IMR-90 (cell line): ENCODE measurements at regions not wholly inside any gene's neighbourhood (a gene's known extent, or its start where the extent isn't known, plus 50 kb on each side); places are given as distances from the start of the nearest gene placed in this dataset.

ENCODE experiments used
- ATAC-seq: fragments of 200-7000 bp; cut with Tn5 transposase; 2 replicates; pipeline ENCODE4 v1.9.1; 2020; ENCODE audit warnings: low read depth, mild to moderate bottlenecking, moderate library complexity
- BruUV-seq: library from RNA; stranded (reverse); fragments of 400-500 nt; replicated peaks from 2 replicates; lab custom pipeline; 2021; lab: Mats Ljungman, UMichigan
- CTCF ChIA-PET: fragments of 300-600 bp; formaldehyde crosslinking; extraction: SDS; loops from one replicate; lab custom pipeline; 2021; ENCODE audit warnings: antibody characterized with exemption; lab: Yijun Ruan, JAX
- POLR2A ChIA-PET: fragments of 300-600 bp; sonication (Branson Sonifier 250); formaldehyde crosslinking; loops from one replicate; lab custom pipeline; 2022; ENCODE audit warnings: antibody characterized with exemption; ENCODE audit not compliant: unreplicated experiment; lab: Charles Lee
- DNase-seq: peaks from one replicate; pipeline ENCODE4 v3.0.0; 2013
- H2AFZ ChIP-seq: replicated peaks from 2 replicates; pipeline ENCODE3; 2013; ENCODE audit warnings: low read length, mild to moderate bottlenecking; ENCODE audit not compliant: poor library complexity
- H2AK5ac ChIP-seq: 2 replicates; pipeline ENCODE4 v1.6.1; 2013; ENCODE audit warnings: low read depth, low read length, inconsistent platforms
- H2AK9ac ChIP-seq: replicated peaks from 2 replicates; pipeline ENCODE3; 2013; ENCODE audit warnings: mild to moderate bottlenecking, low read depth, low read length, moderate library complexity; ENCODE audit not compliant: poor library complexity
- H2BK120ac ChIP-seq: 2 replicates; pipeline ENCODE4 v1.6.1; 2013; ENCODE audit warnings: low read depth, low read length, inconsistent platforms
- H2BK15ac ChIP-seq: 3 replicates; pipeline ENCODE4 v1.6.1; 2013; ENCODE audit warnings: low read depth, low read length, inconsistent platforms
- H2BK20ac ChIP-seq: 2 replicates; pipeline ENCODE4 v1.6.1; 2013; ENCODE audit warnings: low read depth, mild to moderate bottlenecking, inconsistent platforms, low read length, moderate library complexity
- H2BK5ac ChIP-seq: 2 replicates; pipeline ENCODE4 v1.6.1; 2013; ENCODE audit warnings: mild to moderate bottlenecking, low read depth, low read length, inconsistent platforms; ENCODE audit not compliant: poor library complexity, severe bottlenecking
- H3K14ac ChIP-seq: replicated peaks from 2 replicates; pipeline ENCODE4 v1.6.1; 2013; ENCODE audit warnings: low read depth, low read length, inconsistent platforms
- H3K18ac ChIP-seq: 2 replicates; pipeline ENCODE4 v1.6.1; 2013; ENCODE audit warnings: low read depth, low read length, control low read depth
- H3K23ac ChIP-seq: 2 replicates; pipeline ENCODE4 v1.6.1; 2013; ENCODE audit warnings: low read depth, low read length, inconsistent platforms
- H3K27ac ChIP-seq: 2 replicates; pipeline ENCODE4 v1.5.1; 2013; ENCODE audit warnings: mild to moderate bottlenecking, control low read depth, low read length; ENCODE audit not compliant: insufficient read depth
- H3K27me3 ChIP-seq: 2 replicates; pipeline ENCODE4 v1.6.1; 2013; ENCODE audit warnings: low read length; ENCODE audit not compliant: control insufficient read depth, insufficient read depth
- H3K36me3 ChIP-seq: 2 replicates; pipeline ENCODE4 v1.6.1; 2013; ENCODE audit warnings: low read length, mixed read lengths; ENCODE audit not compliant: control insufficient read depth, insufficient read depth
- H3K4ac ChIP-seq: 2 replicates; pipeline ENCODE4 v1.6.1; 2013; ENCODE audit warnings: low read depth, low read length, inconsistent platforms
- H3K4me1 ChIP-seq: 2 replicates; pipeline ENCODE4 v1.6.1; 2013; ENCODE audit warnings: low read length, mixed read lengths; ENCODE audit not compliant: control insufficient read depth, insufficient read depth
- H3K4me2 ChIP-seq: 2 replicates; pipeline ENCODE4 v1.6.1; 2013; ENCODE audit warnings: low read depth, mild to moderate bottlenecking, control low read depth, low read length, moderate library complexity
- H3K4me3 ChIP-seq: 2 replicates; pipeline ENCODE4 v1.5.1; 2013; ENCODE audit warnings: low read depth, mild to moderate bottlenecking, control low read depth, low read length, moderate library complexity; ENCODE audit not compliant: insufficient read depth
- H3K56ac ChIP-seq: 2 replicates; pipeline ENCODE4 v1.6.1; 2013; ENCODE audit warnings: low read length, inconsistent platforms; ENCODE audit not compliant: insufficient read depth; ENCODE audit errors: extremely low read depth
- H3K79me1 ChIP-seq, 2 experiments: 2 replicates each; pipeline ENCODE4 v1.6.1; 2013; ENCODE audit warnings: low read length in 2 of 2, inconsistent platforms in 1 of 2, low read depth in 1 of 2
- H3K9ac ChIP-seq: 2 replicates; pipeline ENCODE4 v1.6.1; 2013; ENCODE audit warnings: low read depth, low read length, control low read depth
- H3K9me1 ChIP-seq: 2 replicates; pipeline ENCODE4 v1.6.1; 2013; ENCODE audit warnings: low read length, inconsistent platforms; ENCODE audit not compliant: insufficient read depth
- H3K9me3 ChIP-seq: 2 replicates; pipeline ENCODE4 v1.6.1; 2013; ENCODE audit warnings: low read length; ENCODE audit not compliant: control insufficient read depth, insufficient read depth
- H4K20me1 ChIP-seq: 2 replicates; pipeline ENCODE4 v1.6.1; 2013; ENCODE audit warnings: low read length, inconsistent platforms; ENCODE audit not compliant: insufficient read depth
- H4K5ac ChIP-seq: 2 replicates; pipeline ENCODE4 v1.6.1; 2013; ENCODE audit warnings: mild to moderate bottlenecking, low read depth, low read length, control low read depth
- H4K8ac ChIP-seq, 2 experiments: 2 replicates each; pipeline ENCODE4 v1.6.1; 2013; ENCODE audit warnings: low read depth in 2 of 2, low read length in 2 of 2, control low read depth in 1 of 2, inconsistent platforms in 1 of 2
- H4K91ac ChIP-seq: 2 replicates; pipeline ENCODE4 v1.6.1; 2013; ENCODE audit warnings: low read depth, low read length, inconsistent platforms; ENCODE audit not compliant: insufficient read depth
- CEBPB ChIP-seq: IDR thresholded peaks from 2 replicates; pipeline ENCODE4 v1.6.1; 2012; ENCODE audit warnings: low read depth, low read length, improper control_type of control experiment
- CHD1 ChIP-seq: IDR thresholded peaks from 2 replicates; pipeline ENCODE4 v1.6.1; 2012; ENCODE audit warnings: low read depth, low read length, improper control_type of control experiment
- CTCF ChIP-seq: conservative IDR thresholded peaks from 2 replicates; pipeline ENCODE4 v1.5.1; 2012; ENCODE audit warnings: mild to moderate bottlenecking, low read depth, low read length, improper control_type of control experiment
- ELK1 ChIP-seq: fragments of 150-350 bp; IDR thresholded peaks from 2 replicates; pipeline ENCODE4 v1.6.1; 2016; ENCODE audit warnings: low read depth, mild to moderate bottlenecking, low read length, moderate library complexity, borderline replicate concordance
- FOS ChIP-seq: fragments of 150-350 bp; IDR thresholded peaks from 2 replicates; pipeline ENCODE4 v1.6.1; 2016; ENCODE audit warnings: low read depth, low read length
- MAFK ChIP-seq: IDR thresholded peaks from 2 replicates; pipeline ENCODE4 v1.6.1; 2012; ENCODE audit warnings: low read depth, low read length, improper control_type of control experiment
- MAZ ChIP-seq: IDR thresholded peaks from 2 replicates; pipeline ENCODE4 v1.6.1; 2012; ENCODE audit warnings: low read depth, mild to moderate bottlenecking, low read length, improper control_type of control experiment, moderate library complexity, borderline replicate concordance
- NFE2L2 ChIP-seq: fragments of 150-350 bp; IDR thresholded peaks from 2 replicates; pipeline ENCODE4 v1.6.1; 2016; ENCODE audit warnings: low read depth, mild to moderate bottlenecking, low read length
- RAD21 ChIP-seq: IDR thresholded peaks from 2 replicates; pipeline ENCODE4 v1.6.1; 2012; ENCODE audit warnings: low read length, improper control_type of control experiment
- RCOR1 ChIP-seq: IDR thresholded peaks from 2 replicates; pipeline ENCODE4 v1.6.1; 2012; ENCODE audit warnings: mild to moderate bottlenecking, low read length, improper control_type of control experiment; ENCODE audit not compliant: insufficient replicate concordance
- RFX5 ChIP-seq: IDR thresholded peaks from 2 replicates; pipeline ENCODE4 v1.8.0; 2012; ENCODE audit warnings: low read depth, mild to moderate bottlenecking, low read length, moderate library complexity
- SMC3 ChIP-seq: fragments of 150-350 bp; IDR thresholded peaks from 2 replicates; pipeline ENCODE4 v1.6.1; 2016; ENCODE audit warnings: low read depth, mild to moderate bottlenecking, antibody characterized with exemption, low read length, moderate library complexity
- USF2 ChIP-seq: fragments of 150-350 bp; IDR thresholded peaks from 2 replicates; pipeline ENCODE4 v1.6.1; 2017; ENCODE audit warnings: mild to moderate bottlenecking, antibody characterized with exemption, low read length, low read depth
- WGBS, 2 experiments: methylation state at CpG; one replicate each; pipeline versions ENCODE4 v1.1.5 to v1.1.7; 2013; ENCODE audit warnings: missing lambda C conversion rate in 2 of 2; ENCODE audit not compliant: insufficient read length in 1 of 2; ENCODE audit errors: extremely low coverage in 2 of 2; 5-methylcytosine and 5-hydroxymethylcytosine counted together
- dilution Hi-C: fragments of 300-500 bp; cut with HindIII; formaldehyde crosslinking; loops from one replicate; pipeline ENCODE4 v1.14.3; 2018; ENCODE audit warnings: low sequenced_read_pairs; ENCODE audit not compliant: unreplicated experiment
- in situ Hi-C: fragments of 300-500 bp; cut with MboI; formaldehyde crosslinking; loops from 3 replicates; pipeline ENCODE4 v1.14.3; 2019; ENCODE audit warnings: low sequenced_read_pairs, inconsistent platforms, mixed read lengths
- intact Hi-C: fragments of 100-400 bp; cut with micrococcal nuclease; formaldehyde crosslinking; loops from 2 replicates; pipeline ENCODE4 v1.10.0; 2022

GRCh38 chr9:16262477-16263261 lies 607.8 kb downstream of the BNC2 start:
- peak overlapping the region; percentile 29; the same call in 1 of the 2 replicates for H2AK5ac ChIP-seq
- H3K4ac ChIP-seq: 0 out of 2 replicates have a peak overlapping the region, but pooled peaks have one; percentile 5
- no peaks in the 10 kb centered on the region for H4K20me1 ChIP-seq
- no peak overlapping the region for H3K4me3 ChIP-seq
- H2BK120ac ChIP-seq: no peak overlapping the region
- no peak overlapping the region for H2BK15ac ChIP-seq
- no peaks in the 10 kb centered on the region for H3K9me3 ChIP-seq
- H4K91ac ChIP-seq: no peak overlapping the region
- ChIA-PET CTCF (interaction anchor here (1.2 kb wide), 1 partner anchor 64 kb away, joined by 3 read pairs; no protein-coding TSS in a partner anchor), POLR2A (no interaction called here)
- intact Hi-C loops: no loop called here
- no peak overlapping the region for H4K8ac ChIP-seq
- no peak overlapping the region for H3K14ac ChIP-seq
- no TSS peak for BruUV-seq
- 0 out of 2 replicates have a peak overlapping the region, but pooled peaks have one; percentile 44 for H3K4me2 ChIP-seq
- peaks cover 10% of the 10 kb centered on the region; the same call in 1 of the 2 replicates for H3K27me3 ChIP-seq
- H3K27ac ChIP-seq: no peak overlapping the region
- dilution Hi-C loops: no loop called here
- H3K4me1 ChIP-seq: peaks cover 9% of the 10 kb centered on the region
- DNase-seq (peak; percentile 66), ATAC-seq (no peak)
- no peak overlapping the region for H2BK5ac ChIP-seq
- H3K9ac ChIP-seq: no peak overlapping the region
- in situ Hi-C loops: no loop called here
- no peak overlapping the region for H3K56ac ChIP-seq
- no peak overlapping the region for H3K18ac ChIP-seq
- no peak overlapping the region for H2BK20ac ChIP-seq
- no peak overlapping the region for H3K23ac ChIP-seq
- no peaks in the 10 kb centered on the region for H3K79me1 ChIP-seq
- WGBS, 2 experiments: 83% methylated on average over 1 of the region's 14 CpGs; no CpG with 5 or more reads in 1 of the 2 experiments
- H4K5ac ChIP-seq: no peak overlapping the region
- no peak overlapping the region for H2AK9ac ChIP-seq
- H3K9me1 ChIP-seq: no peaks in the 10 kb centered on the region
- no peaks in the 10 kb centered on the region for H3K36me3 ChIP-seq
- no peak overlapping the region for H2AFZ ChIP-seq
- TF ChIP-seq MAFK: peak; percentile 13; the same call in 1 of the 2 replicates
- no peak for TF ChIP-seq SMC3
- peak; percentile 66; the same call in 1 of the 2 replicates for TF ChIP-seq NFE2L2
- TF ChIP-seq MAZ: 0 out of 2 replicates have a peak, but pooled peaks have one; percentile 40
- peak; percentile 74; the same call in 1 of the 2 replicates for TF ChIP-seq FOS
- TF ChIP-seq ELK1: no peak
- no peak for TF ChIP-seq USF2
- 0 out of 2 replicates have a peak, but pooled peaks have one; percentile 4 for TF ChIP-seq RAD21
- TF ChIP-seq CHD1: no peak
- no peak for TF ChIP-seq CTCF
- TF ChIP-seq RFX5: no peak
- TF ChIP-seq CEBPB: peak; percentile 86
- peak; percentile 95 for TF ChIP-seq RCOR1
